ENCODE measurements at regions not wholly inside any gene's neighbourhood (a gene's known extent, or its start where the extent isn't known, plus 50 kb on each side); places are given as distances from the start of the nearest gene placed in this dataset.

DNA sequence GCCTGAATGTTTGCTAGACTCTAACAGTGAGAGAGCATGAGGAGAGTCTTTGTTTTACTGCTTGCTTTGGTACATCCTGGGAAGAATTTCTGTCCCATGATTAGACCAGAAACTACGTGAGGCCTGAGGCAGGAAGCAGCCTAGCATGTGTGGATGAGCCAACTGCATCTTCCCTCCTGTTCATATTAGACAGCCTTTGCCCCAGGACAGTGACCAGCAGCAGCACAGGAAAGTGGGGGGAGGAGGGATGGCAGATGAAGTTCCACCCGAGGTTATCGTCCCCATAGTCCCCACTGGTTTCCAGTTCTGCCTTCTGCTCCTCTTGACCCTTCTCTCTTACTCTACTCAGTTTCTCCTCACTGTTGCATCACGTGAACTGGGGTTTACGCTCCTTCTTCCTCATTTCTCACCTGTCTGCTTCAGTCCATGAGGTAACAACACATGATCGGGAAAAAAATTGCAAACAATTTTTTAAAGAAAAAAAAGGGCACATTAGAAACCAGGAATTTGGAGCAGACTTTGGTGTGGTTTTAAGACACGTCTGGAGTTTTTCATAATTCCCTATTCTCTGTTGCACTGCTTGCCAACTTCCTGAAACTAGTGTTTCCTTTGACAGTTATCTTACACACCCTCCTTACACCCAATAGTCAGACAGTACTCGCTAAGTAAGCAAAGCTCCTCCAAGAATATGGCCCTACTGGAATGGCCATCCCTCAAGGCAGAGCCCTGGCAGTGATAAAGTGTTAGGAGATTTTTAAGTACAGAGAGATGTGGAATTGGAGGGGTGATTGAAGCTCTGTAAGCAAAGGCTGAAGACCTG is 84.1 kb downstream of the SNX18 start:
- no peak for DNase-seq

Data from NCI-H1436 treated with DMSO at 0.1 percent for 48 hours (cell line).